GM12892 (cell line): ENCODE measurements at regions not wholly inside any gene's neighbourhood (a gene's known extent, or its start where the extent isn't known, plus 50 kb on each side); places are given as distances from the start of the nearest gene placed in this dataset.

Experiments used
- POLR2A ChIP-seq: IDR thresholded peaks from 2 replicates; pipeline ENCODE4 v1.6.1; 2011; ENCODE audit warnings: low read depth, low read length, control low read depth
- TAF1 ChIP-seq: IDR thresholded peaks from 2 replicates; pipeline ENCODE4 v1.6.1; 2011; ENCODE audit warnings: low read depth, mild to moderate bottlenecking, control low read depth, low read length, borderline replicate concordance

DNA sequence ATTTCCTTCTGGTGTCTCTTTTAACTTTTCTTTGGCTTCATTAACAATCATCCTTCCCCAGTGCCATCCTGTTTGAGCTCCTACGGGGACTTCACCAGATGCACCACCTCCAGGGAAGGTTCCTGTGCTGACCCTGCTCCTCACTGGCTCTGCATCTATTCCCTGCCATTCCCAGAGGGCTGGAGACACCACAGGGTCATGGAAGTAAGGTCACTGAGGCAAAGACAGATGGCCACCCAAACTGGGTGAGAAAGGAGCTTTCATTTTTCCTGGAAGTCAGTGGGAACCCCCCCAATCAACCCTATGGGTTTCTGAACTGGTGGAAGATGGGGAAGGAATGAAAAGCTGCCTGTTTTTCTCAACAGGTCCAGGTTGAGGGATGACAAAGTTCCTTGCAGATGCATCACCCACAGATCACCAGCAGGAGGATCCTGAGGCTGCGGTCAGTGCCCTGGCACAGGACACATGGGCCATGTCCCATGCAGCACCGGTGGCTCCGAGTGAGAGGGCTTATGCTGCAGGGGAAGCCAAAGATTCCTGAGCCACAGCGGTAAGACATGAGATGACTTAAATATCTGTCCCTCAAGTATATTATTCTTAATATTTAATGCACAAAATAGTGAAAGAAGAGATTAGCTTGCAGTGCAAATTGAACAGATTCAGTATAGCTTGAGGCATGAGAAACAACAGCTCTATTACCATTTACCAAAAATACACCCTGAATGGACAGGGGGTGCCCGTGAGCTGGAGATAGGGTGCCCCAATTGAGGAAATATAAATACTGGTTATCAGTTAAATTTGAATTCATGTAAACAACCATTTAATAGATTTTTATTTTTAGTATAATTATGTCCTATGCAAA lies 73.0 kb upstream of the VPREB1 start:
- TF ChIP-seq POLR2A (no peak), TAF1 (no peak)
